ENCODE measurements at regions not wholly inside any gene's neighbourhood (a gene's known extent, or its start where the extent isn't known, plus 50 kb on each side); places are given as distances from the start of the nearest gene placed in this dataset.

GRCh38 chr1:98478121-98478520 lies 183.4 kb upstream of the SNX7 start:
- TF ChIP-seq CTCF (conservative IDR thresholded peaks at IDR 0.05; ENCODE audit: low read depth, low read length) = no peak
- no peak for TF ChIP-seq EZH2 (IDR thresholded peaks at IDR 0.05; ENCODE audit: borderline replicate concordance, low read depth, low read length, poor library complexity, severe bottlenecking)

Data from A673 (cell line).